HG02678 (cell line): ENCODE measurements at regions not wholly inside any gene's neighbourhood (a gene's known extent, or its start where the extent isn't known, plus 50 kb on each side); places are given as distances from the start of the nearest gene placed in this dataset.

Experiments
- ATAC-seq: cut with Tn5 transposase; IDR thresholded peaks from one replicate; pipeline ENCODE4 v1.9.1; 2021; ENCODE audit warnings: mild to moderate bottlenecking, moderate library complexity; ENCODE audit not compliant: unreplicated experiment

DNA sequence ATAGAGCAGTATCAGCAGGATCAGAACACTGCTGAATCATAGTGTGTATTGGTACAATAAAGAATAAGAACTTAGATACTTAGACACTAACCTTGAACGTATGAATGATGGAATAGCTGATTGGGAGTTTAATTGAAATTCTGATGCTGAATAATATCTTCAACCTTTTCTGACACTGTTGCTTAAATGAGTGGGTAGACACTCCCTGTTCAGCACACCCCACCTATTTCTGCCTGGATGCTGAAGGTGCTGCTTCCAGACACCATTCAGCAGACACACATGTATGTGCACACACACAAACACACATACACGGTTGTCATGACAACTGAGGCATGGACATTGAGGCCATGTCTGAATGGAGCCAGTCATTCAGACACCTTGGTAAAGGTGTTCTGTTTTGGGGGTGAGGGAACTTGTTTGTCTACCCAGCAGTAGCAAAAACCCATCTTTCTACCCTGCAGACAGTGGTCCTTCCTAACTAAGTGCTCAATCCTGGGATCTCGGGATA is 54.3 kb downstream of the TMEM215 start:
- ATAC-seq, result no peak

DNA sequence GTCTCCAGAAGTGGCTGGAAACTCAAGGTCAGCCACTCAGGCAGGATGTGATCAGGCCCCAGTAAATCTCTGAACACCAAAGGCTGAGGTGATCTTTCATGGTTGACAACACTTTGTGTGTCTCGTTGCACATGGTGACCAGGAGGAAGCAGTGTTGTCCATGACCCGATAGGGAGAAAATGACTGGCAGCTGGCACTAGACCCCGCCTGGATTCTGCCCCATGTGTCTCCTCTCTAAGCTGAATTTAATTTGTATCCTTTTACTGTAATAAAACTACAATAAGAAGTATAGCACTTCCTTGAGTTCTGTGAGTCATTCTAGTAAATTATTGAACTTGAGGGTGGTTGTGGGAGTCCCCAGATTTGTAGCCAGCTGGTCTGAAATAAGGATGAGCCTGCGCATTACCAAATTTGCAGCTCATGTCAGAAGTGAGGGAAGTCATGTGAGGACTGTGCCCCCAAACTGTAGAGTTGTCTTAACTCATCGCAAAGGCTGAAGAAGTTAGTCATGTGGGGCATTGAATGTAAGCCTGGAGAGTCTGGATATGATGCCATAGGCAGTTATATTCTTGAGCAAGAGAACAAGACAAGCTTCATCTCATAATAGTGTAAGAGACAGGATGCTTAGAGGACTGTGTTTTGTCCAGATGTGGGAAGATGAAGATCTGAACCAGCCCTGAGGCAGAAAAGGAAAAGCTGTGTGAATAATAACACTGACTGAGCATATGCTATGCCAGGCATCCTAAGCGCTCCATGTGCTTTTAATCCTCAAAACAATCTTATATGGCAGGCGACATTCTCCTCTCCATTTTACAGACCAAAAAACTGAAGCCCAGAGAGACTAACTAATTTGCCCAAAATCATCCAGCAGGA is 55.9 kb downstream of the TMEM215 start:
- ATAC-seq, result peak; percentile 79

DNA sequence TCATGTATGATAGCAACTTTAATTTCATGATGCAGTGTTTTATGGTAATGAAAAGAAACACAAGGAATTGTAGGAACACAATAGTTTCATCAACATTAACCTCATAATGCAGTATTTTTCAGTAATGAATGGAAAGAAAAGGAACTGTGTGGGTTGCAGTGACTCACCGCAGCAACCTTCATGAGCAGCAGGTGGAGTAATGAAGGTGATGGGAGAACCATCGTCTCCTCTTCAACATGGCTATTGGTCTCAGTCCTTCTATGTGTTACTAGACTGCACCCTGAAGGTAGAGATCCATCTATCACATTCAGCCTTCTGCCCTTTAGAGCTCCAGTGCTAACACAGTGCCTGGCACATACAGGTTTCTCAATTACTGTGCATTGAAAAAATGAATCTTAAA is 58.0 kb downstream of the TMEM215 start:
- no peak for ATAC-seq

DNA sequence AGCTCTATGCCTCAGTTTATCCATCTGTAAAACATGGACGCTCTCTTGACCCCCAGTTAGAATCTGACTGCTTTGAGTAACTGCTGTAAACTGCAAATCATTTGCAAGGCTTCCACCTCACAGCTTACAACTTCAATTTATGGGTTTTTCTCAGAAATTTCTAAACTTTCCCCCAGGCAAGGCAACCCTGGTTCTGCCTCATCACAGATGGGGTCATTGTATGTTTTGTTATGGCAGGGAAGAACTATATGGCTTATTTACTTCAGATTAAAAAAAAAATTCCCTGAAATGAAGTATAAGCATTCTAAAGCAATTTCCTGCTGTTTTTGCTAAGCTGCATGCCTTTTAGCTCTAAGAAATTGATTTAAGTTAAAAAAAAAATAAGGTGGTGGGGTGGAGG is 60.0 kb downstream of the TMEM215 start:
- ATAC-seq, result no peak

DNA sequence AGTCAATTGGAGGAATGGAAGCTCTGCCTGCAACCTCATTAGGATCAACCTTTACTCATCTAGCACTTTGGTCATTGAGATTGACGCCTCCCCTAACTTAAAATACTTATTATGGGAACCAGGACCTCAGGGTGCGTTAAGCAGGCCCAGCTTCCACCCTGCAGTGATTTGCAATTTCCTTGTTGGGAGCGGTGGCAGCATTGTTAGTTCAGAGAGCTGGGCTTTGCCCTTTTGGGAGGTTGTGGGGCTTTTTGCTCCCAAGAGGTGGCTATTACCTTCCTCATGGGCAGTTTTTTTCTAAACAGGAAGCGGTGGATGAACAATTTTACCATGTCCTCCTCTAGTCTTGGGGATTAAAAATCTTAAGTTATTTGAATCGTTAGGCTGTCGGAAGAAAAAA is 60.9 kb downstream of the TMEM215 start:
- no peak for ATAC-seq

DNA sequence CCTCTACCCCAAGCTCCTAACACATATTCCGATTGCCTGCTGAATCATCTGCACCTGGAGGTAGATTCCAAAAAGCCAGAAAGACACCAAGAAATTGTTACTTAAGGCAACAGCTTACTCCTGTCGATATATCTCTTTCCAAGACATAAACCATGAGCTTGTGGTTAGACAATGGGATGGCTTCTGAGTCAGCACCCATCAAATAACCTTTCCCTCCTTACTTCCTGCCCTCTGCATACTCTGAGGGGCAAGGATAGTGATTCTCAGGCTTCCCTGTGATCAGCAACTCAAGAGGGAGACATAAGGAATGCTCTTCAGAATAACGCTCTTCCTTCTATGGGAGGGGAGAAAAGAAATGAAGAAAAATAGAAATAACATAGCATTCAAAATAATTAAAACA is 70.9 kb downstream of the TMEM215 start:
- no peak for ATAC-seq

DNA sequence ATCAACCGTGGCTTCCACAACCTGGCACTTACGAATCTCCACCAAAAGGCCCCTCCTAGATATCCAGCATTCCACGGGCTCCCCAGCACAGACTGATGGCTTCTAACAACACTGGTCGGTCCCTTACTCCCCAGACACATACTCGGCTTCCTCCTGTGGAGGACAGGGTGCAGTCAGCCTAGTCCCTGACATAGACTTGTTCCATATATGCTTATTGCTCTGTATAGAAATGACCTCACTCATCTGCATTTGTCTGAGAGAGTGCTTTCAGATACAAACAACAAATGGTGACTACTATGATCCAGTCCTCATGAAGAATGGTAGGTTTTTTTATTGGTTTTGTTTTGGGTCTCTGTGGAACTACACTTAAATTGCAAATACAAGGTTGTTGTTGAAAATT is 72.4 kb downstream of the TMEM215 start:
- no peak for ATAC-seq

DNA sequence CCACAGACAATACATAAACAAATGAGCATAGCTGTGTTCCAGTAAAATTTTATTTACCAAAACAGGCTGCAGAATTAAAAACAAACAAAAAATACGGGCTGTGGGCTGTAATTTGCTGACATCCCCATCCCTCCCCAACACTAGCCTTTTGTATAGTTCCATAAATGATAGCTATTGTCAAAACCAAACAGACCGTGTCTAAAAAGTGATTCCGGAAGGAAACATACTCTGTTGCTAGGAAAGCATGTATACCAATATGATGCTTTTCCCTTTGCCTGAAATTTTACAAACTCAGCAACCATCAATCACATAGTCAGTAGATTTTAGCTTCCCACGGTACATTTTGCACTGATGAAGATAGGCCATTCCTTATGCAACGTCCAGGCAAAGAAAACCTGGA is 80.0 kb downstream of the TMEM215 start:
- ATAC-seq, result no peak

DNA sequence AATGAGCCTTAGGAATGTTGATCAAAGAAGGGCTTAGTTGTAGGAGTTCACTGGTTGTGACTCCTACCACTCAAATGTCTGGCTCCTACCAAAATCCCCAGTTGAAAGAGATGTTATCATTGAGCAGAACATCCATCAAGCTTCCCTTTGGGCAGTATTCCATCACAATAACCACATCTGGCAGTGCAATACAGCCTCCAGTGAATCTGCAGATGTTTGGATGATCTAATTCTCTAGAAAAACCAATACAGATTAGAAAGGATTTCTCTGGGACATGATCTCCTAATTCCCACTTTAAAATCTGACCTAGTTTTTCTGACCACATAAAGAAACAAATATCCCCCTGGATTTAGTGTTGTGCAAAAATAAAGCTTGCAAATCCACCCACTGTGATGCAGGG is 81.6 kb downstream of the TMEM215 start:
- no peak for ATAC-seq

DNA sequence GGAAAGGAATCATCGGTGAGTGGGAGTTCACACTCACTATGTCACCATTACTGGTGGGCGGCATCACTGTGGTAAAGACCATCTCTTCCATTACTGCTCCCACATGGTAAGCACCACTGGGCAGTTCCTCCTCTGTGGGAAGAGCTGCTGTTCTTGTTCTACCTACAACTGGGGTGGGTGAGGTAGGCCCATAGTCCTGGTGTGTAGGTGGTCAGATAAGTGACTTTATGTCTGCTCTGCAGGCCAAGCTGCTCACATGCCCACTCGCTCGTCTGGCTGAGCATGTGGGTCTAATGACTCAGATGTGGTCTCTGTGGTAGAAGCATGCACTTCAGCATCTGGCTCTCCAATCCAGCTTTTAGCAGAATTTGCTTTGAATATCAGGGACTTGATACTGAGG is 82.9 kb downstream of the TMEM215 start:
- no peak for ATAC-seq

DNA sequence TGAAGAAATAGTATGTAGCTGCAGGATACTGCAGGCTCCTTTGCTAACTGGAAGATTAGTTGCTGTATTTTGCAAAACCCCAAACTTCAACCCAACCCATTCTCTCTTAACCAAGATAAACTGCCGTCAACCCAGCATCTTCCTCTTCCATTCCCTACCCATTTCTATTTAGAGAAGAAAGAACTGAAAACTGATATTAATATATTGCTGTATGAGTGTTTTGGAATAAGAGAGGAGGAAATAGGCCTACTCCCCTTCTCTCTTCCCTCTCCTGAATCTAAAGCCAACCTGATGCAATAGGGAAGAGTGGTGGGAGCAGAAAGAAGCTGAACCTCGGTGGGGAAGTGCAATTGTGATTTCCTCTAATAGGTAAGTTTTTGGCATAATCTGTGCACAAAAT is 83.7 kb downstream of the TMEM215 start:
- no peak for ATAC-seq

DNA sequence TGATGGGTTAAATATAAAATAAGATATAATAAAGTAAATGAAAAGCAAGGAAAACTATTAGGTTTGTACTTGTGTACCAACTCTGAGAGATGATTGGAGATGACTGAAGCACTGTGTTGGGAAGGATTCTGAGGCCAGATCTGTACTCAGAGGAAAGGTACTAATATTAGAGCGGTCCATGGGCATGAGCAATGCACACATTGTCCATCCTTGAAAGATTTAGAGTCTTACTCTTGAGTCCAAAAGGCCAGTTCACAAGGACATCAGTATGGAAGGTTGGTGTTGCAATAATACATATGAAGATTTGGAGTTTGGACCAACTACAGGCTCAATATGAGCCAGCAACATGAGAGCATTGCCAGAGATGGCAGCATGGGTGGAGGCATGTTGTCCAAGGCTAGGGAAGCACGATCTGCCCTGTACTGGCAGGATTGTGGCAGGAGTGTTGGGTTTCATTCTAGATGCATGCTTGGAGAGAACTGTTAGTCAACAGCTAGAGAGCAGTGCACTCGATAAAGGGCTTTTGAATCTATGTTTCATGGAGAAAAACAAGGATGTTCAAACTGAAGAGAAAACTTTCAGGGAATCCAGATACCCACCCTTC is 84.4 kb downstream of the TMEM215 start:
- ATAC-seq, result no peak

DNA sequence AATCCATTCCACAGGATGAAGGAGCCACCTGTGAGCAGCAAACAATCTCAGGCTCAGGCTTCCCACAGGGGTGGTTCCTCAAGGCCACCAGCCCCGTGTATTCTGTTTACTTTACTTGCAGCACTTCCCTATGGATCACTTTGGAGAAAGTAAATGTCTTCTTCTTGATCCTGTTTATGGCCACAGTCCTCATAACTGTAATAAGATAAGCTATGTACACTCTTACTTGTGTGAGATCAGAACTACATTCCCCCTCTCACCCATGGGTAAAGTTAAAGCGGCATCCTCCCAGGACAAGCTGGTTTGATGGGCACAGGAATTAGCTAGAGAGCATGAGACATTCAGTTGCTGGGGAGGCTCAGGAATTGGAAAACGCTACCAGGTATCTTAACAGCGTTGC is 86.1 kb downstream of the TMEM215 start:
- no peak for ATAC-seq

DNA sequence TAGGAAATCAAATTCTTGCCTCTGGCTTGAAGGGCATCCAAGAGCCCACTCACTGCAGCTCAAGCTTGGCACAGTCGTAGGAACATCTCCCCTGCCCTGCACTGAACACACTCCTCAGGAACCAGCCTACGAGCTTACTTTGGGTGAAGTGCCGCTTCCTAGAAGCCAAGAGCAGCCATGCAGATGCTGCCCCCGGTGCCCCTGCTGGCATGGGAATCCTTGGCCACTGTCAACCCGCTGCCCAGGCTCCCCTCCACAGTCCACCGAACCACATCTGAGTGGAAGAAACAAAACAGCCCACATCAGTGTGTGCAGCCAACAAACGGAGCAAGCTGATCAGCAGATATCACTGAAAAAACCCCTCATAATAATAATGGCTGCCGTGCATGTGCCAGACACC is 89.8 kb downstream of the TMEM215 start:
- ATAC-seq, result no peak

DNA sequence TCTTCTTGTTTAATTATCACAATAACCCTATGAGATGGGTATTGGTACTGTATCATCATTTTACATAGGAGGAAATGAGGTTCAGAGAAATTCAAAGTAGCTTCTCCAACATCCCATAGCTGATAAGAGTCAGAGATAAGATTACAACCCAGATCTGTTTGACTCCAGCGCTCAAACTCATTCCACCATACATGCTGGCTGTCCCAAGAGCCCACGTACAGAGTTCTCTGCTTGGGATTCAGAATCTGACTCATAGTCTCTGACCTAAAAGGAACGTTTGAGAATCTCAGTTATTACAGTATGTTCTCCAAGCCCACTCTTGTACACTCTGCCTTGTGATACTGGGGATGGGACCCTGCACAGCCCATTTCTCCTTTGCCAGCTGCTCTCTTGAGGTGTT is 90.2 kb downstream of the TMEM215 start:
- no peak for ATAC-seq

DNA sequence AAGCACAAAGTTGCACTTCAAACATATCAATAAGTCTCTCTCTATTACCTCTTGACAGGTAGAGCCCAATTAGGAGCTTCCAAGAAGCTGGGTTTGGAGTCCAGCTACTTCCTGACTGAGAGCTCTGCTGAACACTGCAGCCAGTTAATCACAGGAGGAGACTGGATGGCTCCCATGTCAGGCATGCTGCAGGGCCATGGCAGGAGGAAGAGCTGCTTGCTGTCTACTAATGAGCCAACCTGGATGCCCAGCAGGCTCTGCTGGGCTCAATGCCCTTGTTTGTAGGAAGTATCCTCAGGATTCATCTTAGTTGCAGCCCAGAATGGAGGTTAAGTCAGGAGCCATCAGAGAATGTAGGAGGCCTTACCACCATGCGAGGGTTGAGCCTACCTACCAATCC is 91.9 kb downstream of the TMEM215 start:
- ATAC-seq, result no peak

DNA sequence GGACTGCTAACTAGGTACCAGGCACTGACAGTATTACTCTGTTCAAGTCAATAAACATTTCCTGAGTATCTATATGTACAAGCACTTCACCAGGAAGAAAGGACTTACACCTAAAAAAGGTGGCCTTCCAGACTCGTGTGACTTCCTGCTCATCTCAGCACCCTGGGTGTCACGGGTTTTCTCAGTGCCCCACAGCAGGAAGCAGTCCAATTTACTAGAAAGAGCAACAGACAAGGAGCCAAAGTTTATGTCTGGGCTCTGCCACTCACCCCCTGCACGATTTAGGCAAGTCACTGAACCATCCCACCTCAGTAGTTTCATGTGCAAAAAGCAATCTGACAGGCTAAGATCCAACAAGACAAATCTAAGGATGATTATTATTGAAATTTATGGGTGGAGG is 92.4 kb downstream of the TMEM215 start:
- no peak for ATAC-seq

DNA sequence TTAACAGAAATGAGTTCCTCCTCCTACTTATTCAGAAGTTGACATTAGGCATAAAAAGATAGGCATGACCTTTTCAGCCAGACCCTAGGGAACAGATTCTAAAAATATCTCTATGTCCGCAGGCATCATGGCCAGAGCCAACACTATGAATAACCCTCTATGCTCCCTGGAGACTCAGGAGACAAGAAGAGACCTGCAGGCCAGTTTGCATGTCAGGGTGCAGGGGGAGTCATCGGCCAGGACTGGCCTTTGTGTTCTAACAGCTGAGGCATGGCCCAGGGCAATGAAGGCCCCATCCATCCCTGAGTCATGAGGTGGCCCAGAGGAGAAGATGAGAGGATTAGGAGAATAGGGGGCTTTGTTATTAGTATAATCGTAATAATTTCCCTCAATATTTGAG is 93.8 kb downstream of the TMEM215 start:
- ATAC-seq, result no peak

DNA sequence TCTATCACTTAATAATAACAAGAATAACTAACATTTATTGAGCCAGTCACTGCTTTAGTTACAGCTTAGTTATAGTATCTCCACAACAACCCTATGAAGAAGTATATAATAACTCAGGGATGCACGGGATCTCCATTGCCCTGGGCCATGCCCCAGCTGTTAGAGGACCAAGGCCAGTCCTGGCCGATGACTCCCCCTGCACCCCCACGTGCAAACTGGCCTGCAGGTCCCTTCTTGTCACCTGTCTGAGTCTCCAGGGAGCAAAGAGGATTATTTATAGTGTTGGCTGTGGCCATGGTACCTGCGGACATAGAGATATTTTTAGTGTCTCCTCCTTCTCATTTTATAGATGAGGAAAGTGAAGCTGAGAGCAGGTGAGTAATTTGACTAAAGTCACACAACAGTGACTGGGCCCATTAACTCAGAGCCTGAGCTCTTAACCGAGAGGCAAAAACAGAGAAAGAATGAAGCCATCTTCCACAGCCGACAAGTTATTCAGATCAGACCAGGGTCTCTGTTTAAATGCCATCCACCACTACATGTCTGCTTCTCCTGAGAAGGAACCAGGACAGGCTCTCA is 94.4 kb downstream of the TMEM215 start:
- no peak for ATAC-seq

DNA sequence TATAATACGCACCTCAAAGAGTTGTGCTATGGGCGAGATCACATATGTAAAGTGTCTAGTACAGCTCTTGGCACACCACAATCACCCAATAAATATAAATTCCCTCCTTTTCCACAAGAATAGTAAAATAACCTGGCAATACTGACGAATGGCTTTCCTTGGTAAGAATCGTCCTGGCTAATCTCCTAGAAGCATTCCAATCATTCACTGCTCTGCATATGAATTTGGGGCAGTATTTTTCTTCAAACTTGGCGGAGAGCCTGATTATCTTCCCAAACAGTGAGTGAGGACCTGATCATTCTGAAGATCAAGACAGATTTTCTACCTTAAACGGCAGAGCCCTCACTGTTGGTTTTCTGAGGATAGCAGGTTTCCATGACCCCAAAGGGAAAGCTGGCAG is 96.0 kb downstream of the TMEM215 start:
- no peak for ATAC-seq

DNA sequence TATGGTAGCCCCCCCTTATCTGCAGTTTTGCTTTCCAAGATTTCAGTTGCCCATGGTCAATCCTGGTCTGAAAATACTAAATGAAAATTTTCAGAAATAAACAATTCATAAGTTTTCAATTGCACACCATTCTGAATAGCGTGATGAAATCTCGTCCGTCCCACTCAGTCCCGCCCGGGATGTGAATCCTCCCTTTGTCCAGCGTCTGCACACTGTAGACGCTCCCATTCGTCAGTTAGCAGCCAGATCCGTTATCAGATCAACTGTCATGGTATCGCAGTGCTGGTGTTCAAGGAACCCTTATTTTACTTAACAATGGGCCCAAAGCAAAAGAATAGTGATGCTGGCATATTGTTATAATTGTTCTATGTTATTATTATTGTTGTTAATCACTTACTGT is 98.6 kb downstream of the TMEM215 start:
- ATAC-seq, result no peak

DNA sequence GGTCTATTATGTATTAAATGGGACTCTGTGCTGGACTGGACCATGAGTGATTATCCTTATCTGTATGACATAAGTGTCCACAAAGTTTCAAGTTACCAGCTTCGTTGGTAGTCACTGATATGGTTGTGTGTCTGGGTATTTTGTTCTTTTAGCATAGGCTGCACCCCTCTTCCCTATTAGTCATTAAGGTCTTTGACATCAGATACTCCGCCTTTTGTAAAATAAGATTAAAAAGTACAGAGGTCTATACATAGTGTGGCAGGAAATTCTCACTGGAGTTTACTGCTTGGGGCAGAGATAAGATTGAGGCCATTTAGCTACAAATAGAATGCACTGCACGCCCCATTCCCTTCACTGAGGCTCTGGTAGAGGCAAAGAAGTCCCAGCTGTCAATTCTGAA is 99.4 kb downstream of the TMEM215 start:
- ATAC-seq, result no peak
